ENCODE measurements at regions not wholly inside any gene's neighbourhood (a gene's known extent, or its start where the extent isn't known, plus 50 kb on each side); places are given as distances from the start of the nearest gene placed in this dataset.

- no peak for DNase-seq
Measured at GRCh38 chr3:98952404-98952803, 50.9 kb upstream of the DCBLD2 start.

Data from stimulated activated CD4-positive, alpha-beta T cell treated with anti-CD3 and anti-CD28 coated beads, Interleukin-4, amount 100 ng/mL, for 4 hours (primary cell).